ENCODE measurements at regions not wholly inside any gene's neighbourhood (a gene's known extent, or its start where the extent isn't known, plus 50 kb on each side); places are given as distances from the start of the nearest gene placed in this dataset.

GRCh38 chr2:65549631-65550030 is 117.2 kb upstream of the SPRED2 start:
- no peak overlapping the region for H3K4me3 ChIP-seq (ENCODE audit: low read depth, low read length)
- DNase-seq (ENCODE audit: low read depth): no peak
- TF ChIP-seq CTCF (IDR thresholded peaks at IDR 0.05; ENCODE audit: control insufficient read depth, extremely low read depth, insufficient read depth): no peak

GRCh38 chr2:65549257-65549627 is 116.8 kb upstream of the SPRED2 start:
- no peak overlapping the region for H3K4me3 ChIP-seq (ENCODE audit: low read depth, low read length)
- no peak for DNase-seq (ENCODE audit: low read depth)
- no peak for TF ChIP-seq CTCF (IDR thresholded peaks at IDR 0.05; ENCODE audit: control insufficient read depth, extremely low read depth, insufficient read depth)

GRCh38 chr2:65548576-65549256 is 116.3 kb upstream of the SPRED2 start:
- no peak for DNase-seq (ENCODE audit: low read depth)
- no peak for TF ChIP-seq CTCF (IDR thresholded peaks at IDR 0.05; ENCODE audit: control insufficient read depth, extremely low read depth, insufficient read depth)

DNA sequence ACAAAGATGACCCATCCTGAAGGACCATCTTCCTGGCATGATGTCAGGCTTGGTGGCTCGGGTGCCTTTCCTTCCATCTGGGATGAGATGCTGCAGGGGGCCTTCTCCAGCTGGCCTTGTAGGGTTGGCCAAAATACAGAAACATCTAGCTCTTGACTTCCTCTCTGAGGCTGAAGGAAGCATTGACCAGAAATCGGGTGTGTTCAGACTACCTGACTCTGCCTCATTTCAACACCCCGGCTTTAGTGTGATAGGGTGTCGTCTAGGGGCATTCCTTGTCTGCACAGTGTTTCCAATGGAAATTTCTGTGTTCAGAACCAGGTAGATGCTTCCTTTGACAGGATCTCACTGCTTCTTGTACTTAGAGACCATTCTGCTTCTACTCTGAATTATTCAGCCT is 115.7 kb upstream of the SPRED2 start:
- no peak for TF ChIP-seq CTCF (IDR thresholded peaks at IDR 0.05; ENCODE audit: control insufficient read depth, extremely low read depth, insufficient read depth)
- H3K4me3 ChIP-seq (ENCODE audit: low read depth, low read length): no peak overlapping the region
- DNase-seq (ENCODE audit: low read depth): no peak

More at GRCh38 chr2:65548576-65549256, 116.3 kb upstream of the SPRED2 start:
- no peak overlapping the region for H3K4me3 ChIP-seq (ENCODE audit: low read depth, low read length)

DNA sequence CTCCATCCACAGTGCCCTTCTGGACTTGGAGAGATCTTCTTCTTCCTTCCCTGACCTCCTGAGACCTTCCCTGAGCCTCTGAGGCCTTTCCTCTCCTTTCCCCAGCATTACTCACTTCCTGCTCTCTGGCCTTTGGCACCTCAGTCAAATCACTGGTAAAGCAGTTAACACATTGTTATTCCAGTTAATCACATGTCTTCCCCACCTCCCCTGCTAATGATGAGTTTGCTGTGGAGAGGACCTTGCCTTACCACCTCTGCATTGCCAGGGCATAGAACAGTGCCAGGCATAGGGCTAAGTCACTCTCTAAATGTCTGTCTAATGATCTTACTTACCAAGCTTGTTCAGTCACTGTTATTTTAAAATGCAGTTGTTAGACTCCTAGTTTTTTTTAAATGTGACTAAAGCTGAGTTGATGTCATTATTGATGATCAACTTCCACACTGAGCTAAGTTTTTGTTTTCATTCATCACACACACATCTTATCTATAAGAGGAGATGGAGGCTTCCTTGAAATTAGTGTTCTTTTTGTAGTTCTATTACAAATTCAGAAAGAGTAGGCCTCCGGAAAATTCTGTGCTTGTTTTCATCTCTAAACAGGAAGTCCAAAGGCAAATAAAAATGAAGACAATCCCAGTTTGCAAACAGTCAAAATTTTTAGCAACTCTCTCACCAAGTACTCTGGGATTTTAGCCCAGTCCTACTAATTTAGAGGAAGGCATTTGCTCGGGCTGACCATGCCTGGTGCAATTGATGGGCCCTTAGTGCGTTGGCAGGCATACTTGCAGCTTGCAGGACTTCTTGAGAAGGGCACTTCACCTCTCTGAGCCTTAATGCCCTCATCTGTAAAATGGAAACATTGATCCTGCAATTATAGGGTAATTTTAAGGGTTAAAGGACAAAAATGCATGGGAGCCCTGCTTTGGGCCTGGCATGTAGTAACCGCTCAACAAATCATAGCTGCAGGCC is 113.7 kb upstream of the SPRED2 start:
- no peak overlapping the region for H3K4me3 ChIP-seq (ENCODE audit: low read depth, low read length)
- no peak for DNase-seq (ENCODE audit: low read depth)
- no peak for TF ChIP-seq CTCF (IDR thresholded peaks at IDR 0.05; ENCODE audit: control insufficient read depth, extremely low read depth, insufficient read depth)

DNA sequence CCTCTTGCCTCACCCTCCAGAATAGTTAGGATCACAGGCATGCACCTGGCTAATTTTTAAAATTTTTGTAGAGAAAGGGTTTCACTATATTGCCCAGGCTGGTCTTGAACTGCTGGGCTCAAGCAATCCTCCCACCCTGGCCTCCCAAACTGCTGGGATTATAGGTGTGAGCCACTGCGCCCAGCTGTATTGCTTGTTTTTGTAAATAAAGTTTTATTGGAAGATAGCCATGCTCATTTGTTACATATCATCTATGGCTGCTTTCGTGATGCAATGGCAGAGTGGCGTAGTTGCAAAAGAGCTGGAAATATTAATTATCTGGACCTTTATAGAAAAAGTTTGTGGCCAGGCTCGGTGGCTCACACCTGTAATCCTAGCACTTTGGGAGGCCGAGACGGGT is 109.4 kb upstream of the SPRED2 start:
- DNase-seq (ENCODE audit: low read depth): no peak
- H3K4me3 ChIP-seq (ENCODE audit: low read depth, low read length): no peak overlapping the region
- no peak for TF ChIP-seq CTCF (IDR thresholded peaks at IDR 0.05; ENCODE audit: control insufficient read depth, extremely low read depth, insufficient read depth)

All from LNCaP clone FGC (cell line).